ENCODE measurements at regions not wholly inside any gene's neighbourhood (a gene's known extent, or its start where the extent isn't known, plus 50 kb on each side); places are given as distances from the start of the nearest gene placed in this dataset.

GRCh38 chr10:71138166-71138830 is 74.1 kb upstream of the UNC5B start:
- DNase-seq = peak; percentile 23
- Histone ChIP-seq H3K36me3 (no peaks in the 10 kb centered on the region), H3K27me3 (ENCODE audit: low read depth) (peaks cover 25% of the 10 kb centered on the region), H3K4me3 (no peak overlapping the region), H3K9me3 (replicated peaks) (no peaks in the 10 kb centered on the region), H3K4me1 (peaks cover 24% of the 10 kb centered on the region), H3K27ac (replicated peaks) (no peak overlapping the region)
- TF ChIP-seq CTCF (IDR thresholded peaks at IDR 0.05; ENCODE audit: borderline replicate concordance) = no peak
- intact Hi-C loops (cut with micrococcal nuclease) = no loop called here

- Histone ChIP-seq H3K9me3 (replicated peaks) (no peaks in the 10 kb centered on the region), H3K36me3 (no peaks in the 10 kb centered on the region), H3K4me3 (no peak overlapping the region), H3K27me3 (ENCODE audit: low read depth) (peaks cover 20% of the 10 kb centered on the region), H3K4me1 (peaks cover 32% of the 10 kb centered on the region), H3K27ac (replicated peaks) (no peak overlapping the region)
- intact Hi-C loops (cut with micrococcal nuclease) = no loop called here
- no peak for DNase-seq
- no peak for TF ChIP-seq CTCF (IDR thresholded peaks at IDR 0.05; ENCODE audit: borderline replicate concordance)
These were observed 70.8 kb upstream of the UNC5B start for GRCh38 chr10:71141528-71141927.

GRCh38 chr10:71143170-71143569 is 69.2 kb upstream of the UNC5B start:
- H3K27ac ChIP-seq (replicated peaks) = peak overlapping the region; percentile 39
- peaks cover 5% of the 10 kb centered on the region for H3K27me3 ChIP-seq (ENCODE audit: low read depth)
- peaks cover 28% of the 10 kb centered on the region for H3K4me1 ChIP-seq
- no peaks in the 10 kb centered on the region for H3K9me3 ChIP-seq (replicated peaks)
- no peak for TF ChIP-seq CTCF (IDR thresholded peaks at IDR 0.05; ENCODE audit: borderline replicate concordance)
- no peak overlapping the region for H3K4me3 ChIP-seq
- DNase-seq = peak; percentile 51
- intact Hi-C loops (cut with micrococcal nuclease) = no loop called here
- H3K36me3 ChIP-seq = no peaks in the 10 kb centered on the region

GRCh38 chr10:71143610-71144009 is 68.8 kb upstream of the UNC5B start:
- peaks cover 24% of the 10 kb centered on the region for H3K4me1 ChIP-seq
- TF ChIP-seq CTCF (IDR thresholded peaks at IDR 0.05; ENCODE audit: borderline replicate concordance) = no peak
- no peaks in the 10 kb centered on the region for H3K9me3 ChIP-seq (replicated peaks)
- intact Hi-C loops (cut with micrococcal nuclease) = no loop called here
- H3K4me3 ChIP-seq = no peak overlapping the region
- peak overlapping the region; percentile 39 for H3K27ac ChIP-seq (replicated peaks)
- H3K27me3 ChIP-seq (ENCODE audit: low read depth) = peaks cover 3% of the 10 kb centered on the region
- DNase-seq = no peak
- H3K36me3 ChIP-seq = no peaks in the 10 kb centered on the region

- intact Hi-C loops (cut with micrococcal nuclease) = no loop called here
- no peak for TF ChIP-seq CTCF (IDR thresholded peaks at IDR 0.05; ENCODE audit: borderline replicate concordance)
- no peaks in the 10 kb centered on the region for H3K27me3 ChIP-seq (ENCODE audit: low read depth)
These were observed 67.5 kb upstream of the UNC5B start for GRCh38 chr10:71144824-71145223.

More at GRCh38 chr10:71144824-71145223, 67.5 kb upstream of the UNC5B start:
- Histone ChIP-seq H3K9me3 (replicated peaks) (no peaks in the 10 kb centered on the region), H3K36me3 (no peaks in the 10 kb centered on the region), H3K27ac (replicated peaks) (no peak overlapping the region), H3K4me3 (no peak overlapping the region), H3K4me1 (peaks cover 24% of the 10 kb centered on the region)
- DNase-seq = no peak
